Esophagus muscularis mucosa (tissue), 4 donors: ENCODE measurements at regions not wholly inside any gene's neighbourhood (a gene's known extent, or its start where the extent isn't known, plus 50 kb on each side); places are given as distances from the start of the nearest gene placed in this dataset.

Source experiments
- DNase-seq: peaks from one replicate; pipeline ENCODE4 v3.0.0-alpha.2; 2017; ENCODE audit errors: extremely low spot score
- H3K27ac ChIP-seq, 4 donors: fragments of 200-600 bp; sonication (generic); replicated peaks in 1 of 4; 1 replicate in 3 of 4; 2 replicates in 1 of 4; pipeline ENCODE4 v1.5.1; 2016 to 2019; ENCODE audit warnings: mild to moderate bottlenecking in 1 of 4
- H3K27me3 ChIP-seq, 4 donors: fragments of 200-600 bp; sonication (generic); one replicate each; pipeline versions ENCODE4 v1.5.1 to v1.6.0; 2016 to 2019
- H3K36me3 ChIP-seq, 4 donors: fragments of 200-600 bp; sonication (generic); one replicate each; pipeline ENCODE4 v1.5.1; 2016 to 2019
- H3K4me1 ChIP-seq, 4 donors: fragments of 200-600 bp; sonication (generic); one replicate each; pipeline ENCODE4 v1.5.1; 2016 to 2019
- H3K4me3 ChIP-seq, 4 donors: fragments of 200-600 bp; sonication (generic); 1 replicate in 2 of 4; 2 replicates in 2 of 4; pipeline ENCODE4 v1.5.1; 2016 to 2019; ENCODE audit warnings: mild to moderate bottlenecking in 4 of 4, moderate library complexity in 1 of 4
- H3K9me3 ChIP-seq, 4 donors: fragments of 200-600 bp; sonication (generic); 1 replicate in 3 of 4; 2 replicates in 1 of 4; pipeline ENCODE4 v1.5.1; 2016 to 2019
- EP300 ChIP-seq: sonication (generic); formaldehyde crosslinking; IDR thresholded peaks from one replicate; pipeline ENCODE4 v1.6.1; 2017; ENCODE audit warnings: antibody characterized with exemption
- POLR2A ChIP-seq: fragments of 450-650 bp; IDR thresholded peaks from one replicate; pipeline ENCODE4 v1.6.1; 2017; ENCODE audit warnings: antibody characterized with exemption, moderate library complexity, mild to moderate bottlenecking, low read depth
- POLR2AphosphoS5 ChIP-seq, 2 donors: sonication (generic); formaldehyde crosslinking; IDR thresholded peaks; one replicate each; pipeline ENCODE4 v1.6.1; 2017; ENCODE audit warnings: antibody characterized with exemption in 2 of 2
- WGBS: methylation state at CpG from one replicate; pipeline ENCODE4 v1.1.5; 2018; 5-methylcytosine and 5-hydroxymethylcytosine counted together
- intact Hi-C: fragments of 100-400 bp; cut with DNase I; formaldehyde crosslinking; loops from one replicate; pipeline ENCODE4 v1.15.1; 2023
- TF ChIP-seq, protein P1 (sequence below), 3 experiments: fragments of 200-600 bp in 2 of 3; fragments of 450-650 bp in 1 of 3; sonication (generic) in 2 of 3; IDR thresholded peaks; one replicate each; pipeline ENCODE4 v1.5.1; 2017 to 2019; ENCODE audit warnings: antibody characterized with exemption in 3 of 3, mild to moderate bottlenecking in 2 of 3, moderate library complexity in 1 of 3

DNA sequence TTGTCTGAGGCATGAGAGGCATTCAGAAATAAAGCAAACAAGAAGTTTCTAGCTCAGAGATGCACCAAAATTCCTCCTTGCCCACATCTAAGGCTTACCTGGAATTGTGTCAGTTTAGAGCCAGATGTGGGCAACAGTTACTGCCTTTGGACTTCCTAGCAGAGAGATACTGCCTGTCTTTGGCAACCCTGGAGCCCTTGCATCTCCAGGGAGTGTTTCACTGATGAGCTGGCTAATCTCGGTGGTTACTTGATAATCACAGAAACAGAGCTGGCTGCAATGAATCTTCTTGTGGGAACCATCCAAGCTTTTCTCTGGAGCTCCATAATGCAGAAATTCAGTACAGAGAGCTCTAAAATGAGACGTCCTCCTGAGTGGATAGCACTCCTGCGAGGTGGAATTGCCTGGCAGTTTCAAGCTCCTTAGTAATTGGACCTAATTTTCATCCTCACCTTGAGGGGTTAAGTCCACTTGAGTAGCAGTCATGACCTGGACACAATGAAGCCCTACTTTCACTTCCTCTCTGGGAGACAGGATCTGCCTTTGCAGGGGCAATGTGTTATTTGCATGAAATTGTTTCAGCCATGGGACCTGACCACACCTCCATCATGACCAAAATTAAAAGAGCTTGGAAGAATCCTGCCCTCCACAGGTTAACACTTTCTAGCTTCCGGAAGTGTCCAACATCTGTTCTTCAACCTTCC, 108.8 kb upstream of the ARHGAP5 start:
- intact Hi-C loops = no loop called here
- H3K4me1 ChIP-seq = peaks cover 15 to 48% (median 37%) of the 10 kb centered on the region in 4 donors
- TF ChIP-seq POLR2A = no peak
- 71% methylated on average over 4 of the region's 4 CpGs for WGBS
- H3K36me3 ChIP-seq = no peaks in the 10 kb centered on the region
- H3K9me3 ChIP-seq = peaks cover 0 to 7% (median 5%) of the 10 kb centered on the region in 4 donors
- no peaks in the 10 kb centered on the region for H3K27me3 ChIP-seq
- H3K27ac ChIP-seq = peak overlapping the region in 3 of 4 donors; percentile 28 to 38 (median 35)
- DNase-seq = peak; percentile 85
- H3K4me3 ChIP-seq = no peak overlapping the region

DNA sequence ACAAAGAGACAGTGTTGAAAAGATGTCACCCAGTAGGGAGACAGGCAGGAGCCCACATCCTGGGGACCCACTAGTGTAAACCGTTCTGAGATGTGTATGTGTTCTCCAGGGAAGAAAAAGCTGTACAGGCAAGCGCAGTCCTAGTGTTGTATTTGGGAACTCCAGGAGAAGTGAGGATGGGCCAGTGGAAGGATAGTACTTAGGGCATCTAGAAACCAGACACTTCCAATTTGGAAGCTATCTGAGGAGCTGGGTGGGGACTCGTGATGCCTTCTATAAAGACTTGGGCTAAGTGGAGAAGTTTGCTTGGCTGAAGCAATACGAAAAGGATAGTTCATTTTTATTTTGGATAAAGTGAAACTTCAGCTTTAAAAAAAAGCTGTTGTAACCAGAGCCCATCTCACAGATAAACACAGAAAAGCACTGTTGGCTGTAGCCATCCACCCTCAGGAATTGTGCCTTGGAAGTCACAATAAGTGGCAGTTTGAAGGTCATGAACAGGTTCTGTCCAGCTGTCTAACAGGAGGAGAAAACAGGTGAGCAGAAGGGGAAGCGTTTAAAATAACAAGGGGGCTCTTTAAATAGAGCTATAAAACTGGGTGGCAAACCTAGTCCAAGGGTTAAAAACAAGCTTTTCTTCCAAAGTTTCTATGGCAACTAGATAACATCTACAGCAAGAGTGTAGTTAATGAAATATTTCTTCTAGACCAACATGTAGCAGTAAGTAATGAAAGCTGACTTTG, 108.0 kb upstream of the ARHGAP5 start:
- no peak for DNase-seq
- WGBS = 78% methylated on average over 5 of the region's 5 CpGs
- intact Hi-C loops = no loop called here
- peaks cover 15 to 48% (median 37%) of the 10 kb centered on the region in 4 donors for H3K4me1 ChIP-seq
- H3K9me3 ChIP-seq = peaks cover 0 to 7% (median 5%) of the 10 kb centered on the region in 4 donors
- no peaks in the 10 kb centered on the region for H3K36me3 ChIP-seq
- TF ChIP-seq POLR2AphosphoS5 (IDR thresholded peaks at IDR 0.05) (no peak), EP300 (no peak), POLR2A (no peak)
- TF ChIP-seq, protein P1, sequence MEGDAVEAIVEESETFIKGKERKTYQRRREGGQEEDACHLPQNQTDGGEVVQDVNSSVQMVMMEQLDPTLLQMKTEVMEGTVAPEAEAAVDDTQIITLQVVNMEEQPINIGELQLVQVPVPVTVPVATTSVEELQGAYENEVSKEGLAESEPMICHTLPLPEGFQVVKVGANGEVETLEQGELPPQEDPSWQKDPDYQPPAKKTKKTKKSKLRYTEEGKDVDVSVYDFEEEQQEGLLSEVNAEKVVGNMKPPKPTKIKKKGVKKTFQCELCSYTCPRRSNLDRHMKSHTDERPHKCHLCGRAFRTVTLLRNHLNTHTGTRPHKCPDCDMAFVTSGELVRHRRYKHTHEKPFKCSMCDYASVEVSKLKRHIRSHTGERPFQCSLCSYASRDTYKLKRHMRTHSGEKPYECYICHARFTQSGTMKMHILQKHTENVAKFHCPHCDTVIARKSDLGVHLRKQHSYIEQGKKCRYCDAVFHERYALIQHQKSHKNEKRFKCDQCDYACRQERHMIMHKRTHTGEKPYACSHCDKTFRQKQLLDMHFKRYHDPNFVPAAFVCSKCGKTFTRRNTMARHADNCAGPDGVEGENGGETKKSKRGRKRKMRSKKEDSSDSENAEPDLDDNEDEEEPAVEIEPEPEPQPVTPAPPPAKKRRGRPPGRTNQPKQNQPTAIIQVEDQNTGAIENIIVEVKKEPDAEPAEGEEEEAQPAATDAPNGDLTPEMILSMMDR (IDR thresholded peaks at IDR 0.05) = peak in 1 of 3 experiments; percentile 26
- no peaks in the 10 kb centered on the region for H3K27me3 ChIP-seq
- H3K4me3 ChIP-seq = no peak overlapping the region
- H3K27ac ChIP-seq = peak overlapping the region; percentile 5 to 35 (median 16)

DNA sequence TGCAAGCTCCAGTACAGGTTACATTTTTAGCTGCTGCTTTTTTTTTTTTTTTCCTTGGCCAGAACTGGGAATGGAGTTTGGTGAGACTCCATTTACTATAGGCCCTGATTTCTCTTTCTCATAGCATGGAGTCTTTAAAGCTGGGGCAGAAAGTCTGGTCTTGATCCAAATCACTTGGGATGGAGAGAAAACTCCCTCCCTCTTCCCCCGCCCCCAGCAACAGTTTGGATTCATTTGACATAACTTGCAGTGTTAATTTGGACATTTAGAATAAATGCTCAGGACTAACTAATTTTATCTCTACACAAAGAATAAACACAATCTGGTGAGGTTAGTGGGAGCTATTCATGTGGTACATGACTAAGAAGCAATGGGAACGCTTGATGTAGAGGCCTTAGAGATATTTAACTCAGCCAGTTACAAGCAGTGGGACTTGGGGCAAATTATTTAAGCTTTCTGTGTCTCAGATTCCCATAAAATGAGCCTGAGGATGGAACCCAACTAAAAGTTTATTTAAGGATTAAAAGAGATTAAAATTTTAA, 107.3 kb upstream of the ARHGAP5 start:
- Histone ChIP-seq H3K36me3 (no peaks in the 10 kb centered on the region), H3K9me3 (peaks cover 0 to 7% (median 5%) of the 10 kb centered on the region in 4 donors), H3K27ac (peak overlapping the region in 1 of 4 donors; percentile 10), H3K4me3 (no peak overlapping the region), H3K4me1 (peaks cover 15 to 45% (median 37%) of the 10 kb centered on the region in 4 donors), H3K27me3 (no peaks in the 10 kb centered on the region)
- WGBS = 69% methylated on average over 2 of the region's 2 CpGs
- no peak for DNase-seq
- TF ChIP-seq, protein P1 (IDR thresholded peaks at IDR 0.05) = no peak
- no peak for TF ChIP-seq EP300
- no peak for TF ChIP-seq POLR2AphosphoS5 (IDR thresholded peaks at IDR 0.05)
- TF ChIP-seq POLR2A = no peak
- intact Hi-C loops = no loop called here

DNA sequence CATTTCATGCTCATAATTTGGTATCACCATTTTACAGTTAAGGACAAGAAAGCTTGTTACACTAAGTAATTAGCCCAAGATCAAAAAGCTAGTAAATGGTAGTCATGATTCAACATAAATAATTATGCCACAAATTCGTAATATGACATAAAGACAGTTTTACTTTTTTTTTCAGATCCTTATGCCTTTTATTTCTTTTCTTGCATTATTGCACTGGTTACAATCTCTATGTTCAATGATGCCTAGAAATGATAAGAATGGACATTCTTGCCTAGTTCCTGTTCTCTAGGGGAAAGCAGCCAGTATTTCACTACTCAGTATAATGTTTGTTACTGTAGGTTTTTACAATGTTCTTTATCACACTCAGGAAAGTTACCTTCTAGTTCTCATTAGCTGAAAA, 106.4 kb upstream of the ARHGAP5 start:
- no peak overlapping the region for H3K4me3 ChIP-seq
- H3K9me3 ChIP-seq = peaks cover 0 to 7% (median 5%) of the 10 kb centered on the region in 4 donors
- H3K4me1 ChIP-seq = peaks cover 15 to 37% (median 34%) of the 10 kb centered on the region in 4 donors
- H3K36me3 ChIP-seq = no peaks in the 10 kb centered on the region
- H3K27ac ChIP-seq = no peak overlapping the region
- no peak for DNase-seq
- intact Hi-C loops = no loop called here
- H3K27me3 ChIP-seq = no peaks in the 10 kb centered on the region
- WGBS = 89% methylated on average over 1 of the region's 1 CpG
- TF ChIP-seq, protein P1 (IDR thresholded peaks at IDR 0.05) = no peak
- no peak for TF ChIP-seq EP300
- TF ChIP-seq POLR2AphosphoS5 (IDR thresholded peaks at IDR 0.05) = no peak
- no peak for TF ChIP-seq POLR2A

DNA sequence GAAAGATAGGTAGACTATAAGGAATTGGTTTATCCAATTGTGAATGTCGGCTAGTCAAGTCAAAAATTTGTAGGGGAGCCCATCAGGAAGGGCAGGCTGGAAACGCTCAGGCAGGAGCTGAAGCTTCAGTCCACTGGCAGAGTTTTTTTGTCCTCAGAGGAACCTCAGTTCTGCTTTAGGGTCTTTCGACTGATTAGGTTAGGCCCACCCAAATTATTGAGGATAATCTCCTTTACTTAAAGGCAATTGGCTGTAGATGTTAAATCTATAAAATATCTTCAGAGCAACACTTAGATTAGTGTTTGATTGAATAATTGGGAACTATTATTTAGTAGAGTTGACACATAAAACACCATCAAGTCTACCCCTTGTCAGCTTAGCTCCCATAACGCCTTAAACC, 105.5 kb upstream of the ARHGAP5 start:
- TF ChIP-seq POLR2AphosphoS5 (IDR thresholded peaks at IDR 0.05) = no peak
- TF ChIP-seq POLR2A = no peak
- TF ChIP-seq, protein P1 (IDR thresholded peaks at IDR 0.05) = no peak
- WGBS = 92% methylated on average over 4 of the region's 4 CpGs
- H3K27me3 ChIP-seq = no peaks in the 10 kb centered on the region
- H3K4me3 ChIP-seq = no peak overlapping the region
- H3K36me3 ChIP-seq = no peaks in the 10 kb centered on the region
- H3K27ac ChIP-seq = no peak overlapping the region
- intact Hi-C loops = no loop called here
- H3K9me3 ChIP-seq = peaks cover 0 to 7% (median 5%) of the 10 kb centered on the region in 4 donors
- H3K4me1 ChIP-seq = peaks cover 11 to 32% (median 30%) of the 10 kb centered on the region in 4 donors
- no peak for DNase-seq
